ENCODE measurements at regions not wholly inside any gene's neighbourhood (a gene's known extent, or its start where the extent isn't known, plus 50 kb on each side); places are given as distances from the start of the nearest gene placed in this dataset.

DNA sequence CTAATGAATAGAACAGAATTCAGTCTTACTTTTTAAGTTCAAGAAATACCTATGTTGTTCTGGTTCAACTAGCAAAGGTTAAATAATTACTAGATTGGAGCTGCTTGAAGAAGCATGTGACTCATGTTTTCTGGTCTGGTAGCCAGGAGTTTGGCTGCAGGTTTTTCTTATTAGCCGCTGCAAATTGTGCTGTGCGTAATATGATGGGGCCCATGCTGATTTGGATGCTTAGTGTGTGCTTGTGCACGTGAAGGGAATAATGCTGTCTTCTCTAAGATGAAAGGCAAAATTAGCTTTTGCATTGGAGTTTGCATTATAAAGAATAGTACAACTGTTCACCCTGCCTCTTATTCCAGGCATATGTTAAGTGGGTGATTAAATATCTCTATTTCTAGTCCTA lies 219.6 kb downstream of the SNCA start:
- no peak for TF ChIP-seq TAF1 (IDR thresholded peaks at IDR 0.05; ENCODE audit: borderline replicate concordance, insufficient read depth, low read length)
- no peak for TF ChIP-seq FOXP2 (optimal IDR thresholded peaks at IDR 0.05; ENCODE audit: borderline replicate concordance, extremely low read depth, extremely low read length, insufficient read depth)
- no peak for TF ChIP-seq SIN3A (IDR thresholded peaks at IDR 0.05; ENCODE audit: borderline replicate concordance, insufficient read depth, low read length)
- TF ChIP-seq, protein P1, sequence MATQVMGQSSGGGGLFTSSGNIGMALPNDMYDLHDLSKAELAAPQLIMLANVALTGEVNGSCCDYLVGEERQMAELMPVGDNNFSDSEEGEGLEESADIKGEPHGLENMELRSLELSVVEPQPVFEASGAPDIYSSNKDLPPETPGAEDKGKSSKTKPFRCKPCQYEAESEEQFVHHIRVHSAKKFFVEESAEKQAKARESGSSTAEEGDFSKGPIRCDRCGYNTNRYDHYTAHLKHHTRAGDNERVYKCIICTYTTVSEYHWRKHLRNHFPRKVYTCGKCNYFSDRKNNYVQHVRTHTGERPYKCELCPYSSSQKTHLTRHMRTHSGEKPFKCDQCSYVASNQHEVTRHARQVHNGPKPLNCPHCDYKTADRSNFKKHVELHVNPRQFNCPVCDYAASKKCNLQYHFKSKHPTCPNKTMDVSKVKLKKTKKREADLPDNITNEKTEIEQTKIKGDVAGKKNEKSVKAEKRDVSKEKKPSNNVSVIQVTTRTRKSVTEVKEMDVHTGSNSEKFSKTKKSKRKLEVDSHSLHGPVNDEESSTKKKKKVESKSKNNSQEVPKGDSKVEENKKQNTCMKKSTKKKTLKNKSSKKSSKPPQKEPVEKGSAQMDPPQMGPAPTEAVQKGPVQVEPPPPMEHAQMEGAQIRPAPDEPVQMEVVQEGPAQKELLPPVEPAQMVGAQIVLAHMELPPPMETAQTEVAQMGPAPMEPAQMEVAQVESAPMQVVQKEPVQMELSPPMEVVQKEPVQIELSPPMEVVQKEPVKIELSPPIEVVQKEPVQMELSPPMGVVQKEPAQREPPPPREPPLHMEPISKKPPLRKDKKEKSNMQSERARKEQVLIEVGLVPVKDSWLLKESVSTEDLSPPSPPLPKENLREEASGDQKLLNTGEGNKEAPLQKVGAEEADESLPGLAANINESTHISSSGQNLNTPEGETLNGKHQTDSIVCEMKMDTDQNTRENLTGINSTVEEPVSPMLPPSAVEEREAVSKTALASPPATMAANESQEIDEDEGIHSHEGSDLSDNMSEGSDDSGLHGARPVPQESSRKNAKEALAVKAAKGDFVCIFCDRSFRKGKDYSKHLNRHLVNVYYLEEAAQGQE (IDR thresholded peaks at IDR 0.05; ENCODE audit: insufficient read depth in 1 of 2, low read depth in 2 of 2, low read length in 2 of 2): no peak
- no peak for TF ChIP-seq POLR2AphosphoS5 (IDR thresholded peaks at IDR 0.05; ENCODE audit: low read depth, low read length)

DNA sequence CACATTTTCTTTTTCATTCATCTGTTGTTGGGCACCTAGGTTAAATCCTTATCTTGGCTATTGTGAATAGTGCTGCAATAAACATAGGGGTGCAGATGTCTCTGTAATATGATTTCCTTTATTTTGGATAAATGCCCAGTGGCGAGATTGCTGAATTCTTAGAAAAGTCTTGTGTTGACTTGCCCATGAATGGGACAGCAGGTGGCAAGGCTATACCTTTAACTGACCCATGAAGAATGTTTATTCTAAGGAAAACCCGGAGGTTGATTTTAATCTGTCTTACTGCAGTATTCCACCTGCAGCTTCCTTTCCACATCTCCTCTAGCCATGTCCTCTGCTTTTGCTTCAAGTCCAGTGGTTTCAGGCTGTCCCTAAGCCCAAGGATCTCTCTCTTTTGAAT lies 220.6 kb downstream of the SNCA start:
- TF ChIP-seq SIN3A (IDR thresholded peaks at IDR 0.05; ENCODE audit: borderline replicate concordance, insufficient read depth, low read length): no peak

DNA sequence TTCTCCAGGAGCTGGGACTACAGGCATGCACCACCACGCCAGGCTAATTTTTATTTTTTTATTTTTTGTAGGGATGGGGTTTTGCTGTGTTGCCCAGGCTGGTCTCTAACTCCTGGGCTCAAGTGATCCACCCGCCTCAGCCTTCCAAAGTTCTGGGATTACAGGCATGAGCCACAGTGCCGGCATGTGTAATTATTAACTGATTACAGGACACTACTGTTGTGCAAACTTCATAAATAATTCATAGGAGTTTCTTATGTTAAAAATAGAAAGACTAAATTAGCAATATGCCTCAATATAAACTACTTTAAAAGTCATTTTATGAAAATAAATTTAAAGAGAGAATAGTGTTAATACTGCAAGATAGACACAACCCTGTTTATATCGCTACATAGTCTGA lies 221.9 kb downstream of the SNCA start:
- TF ChIP-seq FOXP2 (optimal IDR thresholded peaks at IDR 0.05; ENCODE audit: borderline replicate concordance, extremely low read depth, extremely low read length, insufficient read depth) (no peak), TAF1 (IDR thresholded peaks at IDR 0.05; ENCODE audit: borderline replicate concordance, insufficient read depth, low read length) (no peak), POLR2AphosphoS5 (IDR thresholded peaks at IDR 0.05; ENCODE audit: low read depth, low read length) (no peak), SIN3A (IDR thresholded peaks at IDR 0.05; ENCODE audit: borderline replicate concordance, insufficient read depth, low read length) (no peak)
- TF ChIP-seq, protein P1 (IDR thresholded peaks at IDR 0.05; ENCODE audit: insufficient read depth in 1 of 2, low read depth in 2 of 2, low read length in 2 of 2): no peak

DNA sequence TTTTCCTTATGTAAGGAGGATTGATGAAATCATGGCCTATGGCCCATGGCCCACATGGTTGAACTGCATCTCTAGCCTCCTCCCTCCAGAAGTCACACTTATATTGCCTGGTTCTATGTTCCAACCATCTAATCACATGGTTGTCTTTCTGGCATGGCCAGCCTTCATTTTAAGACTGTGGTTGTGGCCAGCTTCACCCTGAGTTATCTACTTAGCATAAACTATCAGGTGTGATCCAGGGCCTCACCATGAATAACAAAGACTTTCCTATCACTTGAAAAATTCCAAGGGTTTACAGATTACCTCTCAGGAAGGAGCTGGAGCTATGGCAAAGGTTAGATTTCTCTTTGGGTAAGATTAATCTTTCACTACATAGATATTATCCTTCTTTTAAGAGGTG lies 222.8 kb downstream of the SNCA start:
- TF ChIP-seq POLR2AphosphoS5 (IDR thresholded peaks at IDR 0.05; ENCODE audit: low read depth, low read length) (no peak), FOXP2 (optimal IDR thresholded peaks at IDR 0.05; ENCODE audit: borderline replicate concordance, extremely low read depth, extremely low read length, insufficient read depth) (no peak), SIN3A (IDR thresholded peaks at IDR 0.05; ENCODE audit: borderline replicate concordance, insufficient read depth, low read length) (no peak), TAF1 (IDR thresholded peaks at IDR 0.05; ENCODE audit: borderline replicate concordance, insufficient read depth, low read length) (no peak)
- TF ChIP-seq, protein P1 (IDR thresholded peaks at IDR 0.05; ENCODE audit: insufficient read depth in 1 of 2, low read depth in 2 of 2, low read length in 2 of 2): no peak

DNA sequence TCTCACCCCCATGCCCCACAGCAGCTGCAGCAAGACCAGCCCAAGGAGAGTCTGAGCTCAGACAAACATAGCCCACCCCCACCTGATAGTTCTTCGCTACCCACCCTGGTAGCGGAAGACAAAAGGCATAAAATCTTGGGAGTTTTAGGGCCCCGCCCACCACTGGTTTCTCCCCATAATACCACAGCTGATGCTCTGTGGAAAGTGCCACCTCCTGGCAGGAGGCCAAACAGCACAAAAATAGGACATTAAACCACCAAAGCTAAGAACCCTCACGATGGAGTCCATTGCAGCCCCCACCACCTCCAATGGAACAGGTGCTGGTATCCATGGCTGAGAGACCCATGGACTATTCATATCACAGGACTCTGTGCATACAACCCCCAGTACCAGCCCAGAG lies 226.7 kb downstream of the SNCA start:
- no peak for TF ChIP-seq SIN3A (IDR thresholded peaks at IDR 0.05; ENCODE audit: borderline replicate concordance, insufficient read depth, low read length)
- TF ChIP-seq TAF1 (IDR thresholded peaks at IDR 0.05; ENCODE audit: borderline replicate concordance, insufficient read depth, low read length): no peak
- TF ChIP-seq, protein P1 (IDR thresholded peaks at IDR 0.05; ENCODE audit: insufficient read depth in 1 of 2, low read depth in 2 of 2, low read length in 2 of 2): no peak
- TF ChIP-seq POLR2AphosphoS5 (IDR thresholded peaks at IDR 0.05; ENCODE audit: low read depth, low read length): no peak
- TF ChIP-seq FOXP2 (optimal IDR thresholded peaks at IDR 0.05; ENCODE audit: borderline replicate concordance, extremely low read depth, extremely low read length, insufficient read depth): no peak
